BJ (cell line): ENCODE measurements at regions not wholly inside any gene's neighbourhood (a gene's known extent, or its start where the extent isn't known, plus 50 kb on each side); places are given as distances from the start of the nearest gene placed in this dataset.

Source experiments
- CTCF ChIA-PET: fragments of 350-600 bp; formaldehyde crosslinking; extraction: SDS; loops from one replicate; lab custom pipeline; 2021; ENCODE audit warnings: antibody characterized with exemption, inconsistent platforms; lab: Yijun Ruan, JAX
- POLR2A ChIA-PET: fragments of 300-600 bp; sonication (Branson Sonifier 250); formaldehyde crosslinking; extraction: SDS; loops from one replicate; lab custom pipeline; 2021; ENCODE audit warnings: antibody characterized with exemption; lab: Charles Lee
- DNase-seq: peaks from one replicate; pipeline ENCODE4 v3.0.0-alpha.2; 2011; ENCODE audit warnings: low read depth
- H3K27me3 ChIP-seq: 2 replicates; pipeline ENCODE4 v1.6.0; 2011; ENCODE audit warnings: low read length; ENCODE audit not compliant: control insufficient read depth, insufficient read depth
- H3K36me3 ChIP-seq: 2 replicates; pipeline ENCODE4 v1.5.1; 2011; ENCODE audit warnings: low read length; ENCODE audit not compliant: control insufficient read depth, insufficient read depth
- H3K4me3 ChIP-seq: 2 replicates; pipeline ENCODE4 v1.5.1; 2011; ENCODE audit warnings: low read depth, mild to moderate bottlenecking, control low read depth, low read length
- CTCF ChIP-seq: IDR thresholded peaks from 2 replicates; pipeline ENCODE4 v1.5.1; 2011; ENCODE audit warnings: low read depth, mild to moderate bottlenecking, control low read depth, inconsistent platforms, low read length, moderate library complexity; ENCODE audit not compliant: insufficient read depth

DNA sequence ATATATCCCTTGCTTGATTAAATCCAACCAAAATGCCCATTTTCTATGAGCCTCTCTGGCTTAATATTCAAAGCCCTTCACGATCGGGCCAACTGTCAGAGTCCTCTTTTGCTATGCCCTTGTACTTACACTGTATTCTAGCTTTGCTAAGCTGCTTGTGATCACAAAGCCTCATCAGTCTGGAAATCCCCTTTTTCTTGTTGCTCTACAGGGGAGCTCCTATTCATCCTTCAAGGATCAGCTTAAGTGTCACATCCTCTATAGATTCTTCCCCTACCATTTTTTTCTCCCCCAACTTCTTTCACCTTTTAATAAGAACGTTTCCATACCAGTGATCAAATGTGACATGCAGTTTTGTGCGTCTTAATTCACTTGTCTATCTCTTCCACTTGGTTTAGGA, 450.4 kb upstream of the CHD1 start:
- ChIA-PET CTCF (no interaction called here), POLR2A (no interaction called here)
- Histone ChIP-seq H3K36me3 (no peaks in the 10 kb centered on the region), H3K27me3 (no peaks in the 10 kb centered on the region), H3K4me3 (no peak overlapping the region)
- no peak for TF ChIP-seq CTCF
- DNase-seq: no peak

DNA sequence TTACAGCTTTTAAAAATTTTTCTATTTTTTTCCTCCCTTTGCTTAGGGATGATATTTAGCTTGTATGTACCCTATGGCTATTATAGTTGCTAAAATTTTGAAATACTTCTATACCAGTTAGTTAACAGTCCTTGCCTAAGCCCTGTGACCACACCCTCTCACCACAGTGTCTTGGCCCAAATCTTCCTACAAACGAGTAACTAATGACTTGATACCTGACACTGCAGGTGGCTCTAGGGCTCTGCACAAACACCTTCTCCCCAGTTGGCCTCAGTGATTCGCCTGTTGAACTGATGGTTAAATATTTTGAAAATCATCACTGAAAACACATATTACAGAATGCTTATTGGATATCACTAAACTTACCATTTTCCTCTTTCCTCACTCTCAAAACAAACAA, 449.6 kb upstream of the CHD1 start:
- ChIA-PET POLR2A (no interaction called here), CTCF (no interaction called here)
- Histone ChIP-seq H3K4me3 (no peak overlapping the region), H3K27me3 (no peaks in the 10 kb centered on the region), H3K36me3 (no peaks in the 10 kb centered on the region)
- TF ChIP-seq CTCF: no peak
- DNase-seq: no peak

DNA sequence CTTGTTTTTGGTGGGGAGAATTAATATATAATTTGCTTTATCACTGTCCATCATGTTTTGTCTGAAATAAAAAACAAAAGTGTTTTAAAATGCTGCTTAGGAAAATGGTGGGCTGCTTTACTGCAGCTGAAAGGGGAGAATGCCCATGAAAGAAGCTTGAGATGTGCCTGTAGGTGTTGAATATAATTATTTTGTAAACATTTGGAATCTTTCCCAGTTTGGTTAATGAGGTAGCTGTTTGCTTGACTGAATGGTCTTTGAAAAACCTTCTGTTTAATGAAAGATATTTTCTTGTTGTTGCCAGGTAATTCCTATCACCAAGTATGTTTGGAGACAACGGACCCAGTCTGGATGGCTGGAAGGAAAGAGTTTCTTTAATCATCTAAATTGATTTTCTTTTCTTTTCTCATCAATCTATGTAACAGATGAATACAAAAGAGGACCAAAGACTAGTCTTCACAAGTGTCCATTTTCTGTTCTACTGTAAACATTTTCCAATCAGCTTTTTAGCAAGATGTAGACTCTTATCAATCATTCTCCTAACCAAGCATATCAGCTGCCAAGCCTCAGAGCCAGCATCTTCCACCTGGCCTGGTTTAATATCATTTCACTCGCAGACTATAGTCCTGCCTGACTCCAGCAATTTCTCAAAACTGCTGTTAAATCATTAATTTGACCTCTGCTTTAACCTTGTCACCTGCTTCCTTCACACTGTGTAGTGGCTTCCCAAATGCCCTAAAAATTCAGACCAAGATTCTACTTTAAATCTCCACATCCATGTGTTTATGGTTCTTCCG, 441.2 kb upstream of the CHD1 start:
- H3K4me3 ChIP-seq: no peak overlapping the region
- no peak for DNase-seq
- TF ChIP-seq CTCF: no peak
- H3K36me3 ChIP-seq: no peaks in the 10 kb centered on the region
- POLR2A ChIA-PET: no interaction called here
- no peaks in the 10 kb centered on the region for H3K27me3 ChIP-seq
- CTCF ChIA-PET: no interaction called here

DNA sequence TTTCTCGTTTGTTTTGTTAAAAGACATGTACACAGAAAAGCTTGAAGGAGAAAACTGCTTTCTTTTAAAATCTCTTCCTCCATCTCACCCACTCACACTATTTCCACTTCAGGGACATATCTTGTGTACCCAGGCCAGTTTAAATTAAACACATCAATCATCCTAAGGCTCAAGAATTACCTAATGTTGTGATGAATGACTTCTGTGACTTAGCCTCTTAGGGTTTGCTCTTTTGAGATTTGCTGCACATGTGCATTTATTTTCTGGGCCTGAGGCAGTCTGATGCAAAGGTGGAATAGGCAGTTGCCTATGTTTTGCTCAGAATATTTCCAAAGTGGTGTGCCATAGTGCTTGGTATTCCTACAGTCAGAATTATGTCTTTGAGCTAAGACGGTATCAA, 439.9 kb upstream of the CHD1 start:
- DNase-seq: no peak
- TF ChIP-seq CTCF: no peak
- Histone ChIP-seq H3K36me3 (no peaks in the 10 kb centered on the region), H3K27me3 (no peaks in the 10 kb centered on the region), H3K4me3 (no peak overlapping the region)
- ChIA-PET CTCF (no interaction called here), POLR2A (no interaction called here)

- Histone ChIP-seq H3K36me3 (no peaks in the 10 kb centered on the region), H3K27me3 (no peaks in the 10 kb centered on the region), H3K4me3 (no peak overlapping the region)
- CTCF ChIA-PET: no interaction called here
- TF ChIP-seq CTCF: no peak
- POLR2A ChIA-PET: no interaction called here
- no peak for DNase-seq
Measured at GRCh38 chr5:99355881-99356280, 427.1 kb upstream of the CHD1 start.
